GM12891 (cell line): ENCODE measurements at regions not wholly inside any gene's neighbourhood (a gene's known extent, or its start where the extent isn't known, plus 50 kb on each side); places are given as distances from the start of the nearest gene placed in this dataset.

Experiments
- PAX5 ChIP-seq: IDR thresholded peaks from 2 replicates; pipeline ENCODE4 v1.6.1; 2011; ENCODE audit warnings: low read length, moderate library complexity, mild to moderate bottlenecking; ENCODE audit not compliant: insufficient read depth, severe bottlenecking
- POLR2A ChIP-seq: IDR thresholded peaks from 2 replicates; pipeline ENCODE4 v1.6.1; 2011; ENCODE audit warnings: low read depth, low read length, control low read depth
- POLR2AphosphoS5 ChIP-seq: IDR thresholded peaks from 2 replicates; pipeline ENCODE4 v1.6.1; 2011; ENCODE audit warnings: low read depth, low read length, control low read depth
- POU2F2 ChIP-seq: IDR thresholded peaks from 2 replicates; pipeline ENCODE4 v1.6.1; 2011; ENCODE audit warnings: low read depth, mild to moderate bottlenecking, control low read depth, low read length, moderate library complexity
- SPI1 ChIP-seq: IDR thresholded peaks from 2 replicates; pipeline ENCODE4 v1.6.1; 2011; ENCODE audit warnings: low read depth, low read length, control low read depth
- TAF1 ChIP-seq: IDR thresholded peaks from 2 replicates; pipeline ENCODE4 v1.6.1; 2011; ENCODE audit warnings: low read depth, low read length, control low read depth

DNA sequence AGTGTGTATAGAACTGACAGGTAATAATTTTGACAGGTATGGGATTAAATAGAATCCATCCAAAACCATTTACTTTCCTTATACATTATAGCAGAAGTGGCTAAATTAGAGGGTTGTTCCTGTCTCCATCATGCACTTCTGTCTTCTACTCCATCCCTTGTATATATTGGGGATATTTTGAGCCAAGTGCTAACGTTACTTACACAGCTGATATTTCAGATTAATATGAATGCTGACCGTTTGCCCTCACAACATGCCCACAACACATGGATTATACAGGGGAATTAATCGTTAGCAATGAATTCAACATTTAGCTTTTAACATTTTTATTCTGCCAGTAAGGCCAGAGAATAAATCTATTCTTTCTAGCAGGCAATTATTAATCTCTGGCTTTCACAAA is 1125.0 kb upstream of the FAM98A start:
- no peak for TF ChIP-seq POLR2AphosphoS5
- no peak for TF ChIP-seq TAF1
- no peak for TF ChIP-seq POLR2A
- TF ChIP-seq SPI1 = no peak
- no peak for TF ChIP-seq POU2F2
- no peak for TF ChIP-seq PAX5
